ENCODE measurements at regions not wholly inside any gene's neighbourhood (a gene's known extent, or its start where the extent isn't known, plus 50 kb on each side); places are given as distances from the start of the nearest gene placed in this dataset.

DNA sequence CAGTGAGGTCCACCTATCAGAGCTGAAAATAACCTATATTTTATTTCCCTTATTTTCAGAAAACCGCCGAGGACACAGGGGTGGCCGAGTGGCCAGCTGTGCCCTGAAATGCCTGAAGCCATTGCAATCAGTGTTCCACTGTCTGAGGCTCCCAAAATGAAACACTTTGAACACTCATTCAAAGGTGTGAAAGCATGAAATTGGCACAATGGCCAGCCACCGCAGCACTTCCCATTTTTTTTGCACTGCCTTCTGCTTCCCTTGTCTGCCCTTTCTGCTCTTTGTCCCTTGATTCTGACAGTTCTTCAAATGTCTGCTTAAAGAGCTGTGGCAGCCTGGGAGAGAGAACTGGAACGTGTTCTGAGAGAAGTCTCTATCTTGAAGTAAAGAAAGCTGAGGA lies 1127.5 kb upstream of the CELF4 start:
- TF ChIP-seq, protein P1, sequence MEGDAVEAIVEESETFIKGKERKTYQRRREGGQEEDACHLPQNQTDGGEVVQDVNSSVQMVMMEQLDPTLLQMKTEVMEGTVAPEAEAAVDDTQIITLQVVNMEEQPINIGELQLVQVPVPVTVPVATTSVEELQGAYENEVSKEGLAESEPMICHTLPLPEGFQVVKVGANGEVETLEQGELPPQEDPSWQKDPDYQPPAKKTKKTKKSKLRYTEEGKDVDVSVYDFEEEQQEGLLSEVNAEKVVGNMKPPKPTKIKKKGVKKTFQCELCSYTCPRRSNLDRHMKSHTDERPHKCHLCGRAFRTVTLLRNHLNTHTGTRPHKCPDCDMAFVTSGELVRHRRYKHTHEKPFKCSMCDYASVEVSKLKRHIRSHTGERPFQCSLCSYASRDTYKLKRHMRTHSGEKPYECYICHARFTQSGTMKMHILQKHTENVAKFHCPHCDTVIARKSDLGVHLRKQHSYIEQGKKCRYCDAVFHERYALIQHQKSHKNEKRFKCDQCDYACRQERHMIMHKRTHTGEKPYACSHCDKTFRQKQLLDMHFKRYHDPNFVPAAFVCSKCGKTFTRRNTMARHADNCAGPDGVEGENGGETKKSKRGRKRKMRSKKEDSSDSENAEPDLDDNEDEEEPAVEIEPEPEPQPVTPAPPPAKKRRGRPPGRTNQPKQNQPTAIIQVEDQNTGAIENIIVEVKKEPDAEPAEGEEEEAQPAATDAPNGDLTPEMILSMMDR (IDR thresholded peaks at IDR 0.05; ENCODE audit: low read length), result no peak
- no peak for TF ChIP-seq EZH2 (IDR thresholded peaks at IDR 0.05; ENCODE audit: borderline replicate concordance, low read length)
